NB4 (cell line): ENCODE measurements at regions not wholly inside any gene's neighbourhood (a gene's known extent, or its start where the extent isn't known, plus 50 kb on each side); places are given as distances from the start of the nearest gene placed in this dataset.
"Not testable (repeated sequence)": the region's sequence is repeated elsewhere in the genome, so short reads cannot be mapped to it uniquely, and the experiment has no call there.

ENCODE experiments used
- DNase-seq: peaks from one replicate; pipeline ENCODE4 v3.0.0; 2010; ENCODE audit warnings: low read depth
- H3K4me3 ChIP-seq: one replicate; pipeline ENCODE4 v1.5.1; 2011; ENCODE audit warnings: mild to moderate bottlenecking, low read depth, low read length, moderate library complexity
- CTCF ChIP-seq: IDR thresholded peaks from one replicate; pipeline ENCODE4 v1.5.1; 2012; ENCODE audit warnings: low read depth, low read length
- MAX ChIP-seq: IDR thresholded peaks from 2 replicates; pipeline ENCODE4 v1.6.1; 2011; ENCODE audit warnings: low read depth, low read length
- MYC ChIP-seq: IDR thresholded peaks from 2 replicates; pipeline ENCODE4 v1.6.1; 2011; ENCODE audit warnings: low read depth, low read length
- POLR2A ChIP-seq: IDR thresholded peaks from 2 replicates; pipeline ENCODE4 v1.6.1; 2011; ENCODE audit warnings: mild to moderate bottlenecking; ENCODE audit not compliant: insufficient read length; ENCODE audit errors: extremely low read depth

- no peak overlapping the region for H3K4me3 ChIP-seq
- TF ChIP-seq CTCF (no peak), MAX (no peak), POLR2A (no peak), MYC (no peak)
- DNase-seq = no peak
Measured at GRCh38 chr16:60142619-60143347, 1408.7 kb upstream of the GOT2 start.

GRCh38 chr16:60137891-60138290 is 1403.8 kb upstream of the GOT2 start:
- TF ChIP-seq POLR2A (no peak), MYC (no peak), MAX (no peak), CTCF (no peak)
- no peak overlapping the region for H3K4me3 ChIP-seq
- no peak for DNase-seq

DNA sequence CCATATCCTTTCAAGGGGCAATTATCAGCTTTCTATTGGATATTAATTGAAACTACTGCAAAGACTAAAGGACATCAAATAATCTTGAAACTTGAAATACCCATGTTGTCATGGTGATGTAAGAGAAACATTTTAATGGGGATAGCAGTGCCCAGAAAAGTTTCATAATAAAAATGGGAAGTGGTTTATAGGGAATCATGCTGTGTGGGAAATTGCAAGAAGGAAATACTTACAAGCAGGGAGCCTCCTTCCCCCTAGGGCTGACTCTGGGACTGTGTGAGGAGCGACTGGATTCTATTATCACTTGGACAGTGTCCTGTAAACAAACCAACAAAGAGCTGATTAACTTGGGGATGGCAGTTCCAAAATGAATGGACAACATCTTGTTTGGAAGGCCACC is 1393.1 kb upstream of the GOT2 start:
- no peak for DNase-seq
- no peak overlapping the region for H3K4me3 ChIP-seq
- TF ChIP-seq MYC = no peak
- TF ChIP-seq MAX = no peak
- TF ChIP-seq CTCF = no peak
- TF ChIP-seq POLR2A = no peak

- not testable (repeated sequence) for DNase-seq, H3K4me3 ChIP-seq
Measured at GRCh38 chr16:60126115-60126514, 1392.0 kb upstream of the GOT2 start.

- TF ChIP-seq CTCF (no peak), MYC (no peak), POLR2A (no peak), MAX (no peak)
- no peak overlapping the region for H3K4me3 ChIP-seq
- no peak for DNase-seq
Measured at GRCh38 chr16:60123392-60124023, 1389.4 kb upstream of the GOT2 start.

DNA sequence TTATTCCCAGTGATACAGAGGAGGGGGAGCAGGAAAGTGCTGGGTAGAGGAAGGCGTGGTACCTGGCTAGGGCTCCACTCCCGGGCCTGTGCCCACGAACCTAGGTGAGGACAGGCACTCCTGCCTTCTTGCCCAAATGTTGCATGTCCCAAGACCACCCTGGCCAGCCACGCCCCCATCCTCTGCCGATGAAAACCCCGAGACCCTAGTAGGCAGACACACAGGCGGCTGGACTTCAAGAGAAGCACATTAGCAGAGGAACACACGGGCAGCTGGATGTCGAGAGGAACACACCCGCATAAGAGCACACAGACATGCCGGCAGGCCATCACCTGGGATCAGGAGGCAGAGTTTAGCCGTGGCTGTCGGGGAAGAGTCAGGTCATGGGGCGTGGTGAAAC is 1386.5 kb upstream of the GOT2 start:
- no peak for TF ChIP-seq POLR2A
- TF ChIP-seq CTCF = no peak
- TF ChIP-seq MYC = no peak
- H3K4me3 ChIP-seq = no peak overlapping the region
- no peak for DNase-seq
